ENCODE measurements at regions not wholly inside any gene's neighbourhood (a gene's known extent, or its start where the extent isn't known, plus 50 kb on each side); places are given as distances from the start of the nearest gene placed in this dataset.

DNA sequence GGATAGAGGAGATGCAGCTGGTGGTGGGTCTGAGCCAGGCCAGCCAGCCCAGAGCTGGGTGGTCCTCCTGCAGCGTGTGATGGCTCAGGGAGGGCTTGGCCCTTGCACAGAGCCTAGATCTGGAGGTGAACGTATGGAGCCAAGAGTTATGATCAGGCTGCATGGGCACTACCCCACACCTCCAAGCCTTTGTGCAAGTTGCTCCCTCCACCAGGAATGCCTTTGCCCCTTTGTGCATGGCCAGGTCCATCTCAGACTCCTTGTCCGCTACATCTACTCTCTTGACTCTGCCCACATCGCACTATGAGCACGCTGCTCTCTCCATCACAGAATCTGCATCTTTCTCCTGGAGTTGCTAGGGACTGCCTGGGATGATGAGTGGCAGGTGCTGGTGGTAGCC is 895.7 kb downstream of the TBC1D22A start:
- TF ChIP-seq ZFP30 (CRISPR knock-in tag; IDR thresholded peaks at IDR 0.05) (no peak), TCF4 (CRISPR knock-in tag; IDR thresholded peaks at IDR 0.05; ENCODE audit: borderline replicate concordance) (no peak), BACH2 (CRISPR knock-in tag; IDR thresholded peaks at IDR 0.05; ENCODE audit: borderline replicate concordance) (no peak), ZFP3 (CRISPR knock-in tag; IDR thresholded peaks at IDR 0.05) (no peak), CSDC2 (CRISPR knock-in tag; IDR thresholded peaks at IDR 0.05) (no peak)
- TF ChIP-seq, protein P1, sequence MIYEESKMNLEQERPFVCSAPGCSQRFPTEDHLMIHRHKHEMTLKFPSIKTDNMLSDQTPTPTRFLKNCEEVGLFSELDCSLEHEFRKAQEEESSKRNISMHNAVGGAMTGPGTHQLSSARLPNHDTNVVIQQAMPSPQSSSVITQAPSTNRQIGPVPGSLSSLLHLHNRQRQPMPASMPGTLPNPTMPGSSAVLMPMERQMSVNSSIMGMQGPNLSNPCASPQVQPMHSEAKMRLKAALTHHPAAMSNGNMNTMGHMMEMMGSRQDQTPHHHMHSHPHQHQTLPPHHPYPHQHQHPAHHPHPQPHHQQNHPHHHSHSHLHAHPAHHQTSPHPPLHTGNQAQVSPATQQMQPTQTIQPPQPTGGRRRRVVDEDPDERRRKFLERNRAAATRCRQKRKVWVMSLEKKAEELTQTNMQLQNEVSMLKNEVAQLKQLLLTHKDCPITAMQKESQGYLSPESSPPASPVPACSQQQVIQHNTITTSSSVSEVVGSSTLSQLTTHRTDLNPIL (CRISPR knock-in tag; IDR thresholded peaks at IDR 0.05; ENCODE audit: low read depth): no peak

Data from SK-N-SH treated with all-trans-retinoic acid at 6 μM for 48 hours (cell line).